ENCODE measurements at regions not wholly inside any gene's neighbourhood (a gene's known extent, or its start where the extent isn't known, plus 50 kb on each side); places are given as distances from the start of the nearest gene placed in this dataset.

DNA sequence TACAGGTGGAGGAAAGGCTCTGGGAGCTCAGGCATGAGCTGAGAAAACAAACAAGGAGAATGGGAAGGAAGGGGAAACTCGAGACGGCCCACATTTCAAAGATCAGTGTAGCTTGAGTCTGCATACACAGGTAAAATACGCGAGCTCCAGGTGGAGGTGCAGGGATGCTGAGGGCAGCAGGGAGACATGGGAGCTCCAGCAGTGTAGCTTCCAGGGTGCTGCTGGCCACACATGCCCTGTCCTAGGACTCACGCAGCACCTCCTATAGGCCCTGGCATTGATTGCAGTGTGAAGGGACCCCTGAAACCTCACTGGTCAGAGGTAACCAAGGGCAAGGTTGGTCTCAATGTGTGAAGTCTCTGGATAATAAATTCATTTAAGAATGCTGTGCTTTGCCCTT is 362.8 kb upstream of the HS6ST1 start:
- TF ChIP-seq, protein P1, sequence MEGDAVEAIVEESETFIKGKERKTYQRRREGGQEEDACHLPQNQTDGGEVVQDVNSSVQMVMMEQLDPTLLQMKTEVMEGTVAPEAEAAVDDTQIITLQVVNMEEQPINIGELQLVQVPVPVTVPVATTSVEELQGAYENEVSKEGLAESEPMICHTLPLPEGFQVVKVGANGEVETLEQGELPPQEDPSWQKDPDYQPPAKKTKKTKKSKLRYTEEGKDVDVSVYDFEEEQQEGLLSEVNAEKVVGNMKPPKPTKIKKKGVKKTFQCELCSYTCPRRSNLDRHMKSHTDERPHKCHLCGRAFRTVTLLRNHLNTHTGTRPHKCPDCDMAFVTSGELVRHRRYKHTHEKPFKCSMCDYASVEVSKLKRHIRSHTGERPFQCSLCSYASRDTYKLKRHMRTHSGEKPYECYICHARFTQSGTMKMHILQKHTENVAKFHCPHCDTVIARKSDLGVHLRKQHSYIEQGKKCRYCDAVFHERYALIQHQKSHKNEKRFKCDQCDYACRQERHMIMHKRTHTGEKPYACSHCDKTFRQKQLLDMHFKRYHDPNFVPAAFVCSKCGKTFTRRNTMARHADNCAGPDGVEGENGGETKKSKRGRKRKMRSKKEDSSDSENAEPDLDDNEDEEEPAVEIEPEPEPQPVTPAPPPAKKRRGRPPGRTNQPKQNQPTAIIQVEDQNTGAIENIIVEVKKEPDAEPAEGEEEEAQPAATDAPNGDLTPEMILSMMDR (IDR thresholded peaks at IDR 0.05): no peak
- TF ChIP-seq EP300 (IDR thresholded peaks at IDR 0.05): no peak
